GM12892 (cell line): ENCODE measurements at regions not wholly inside any gene's neighbourhood (a gene's known extent, or its start where the extent isn't known, plus 50 kb on each side); places are given as distances from the start of the nearest gene placed in this dataset.
"Not testable (repeated sequence)": the region's sequence is repeated elsewhere in the genome, so short reads cannot be mapped to it uniquely, and the experiment has no call there.

Experiments used
- DNase-seq: peaks from one replicate; pipeline ENCODE4 v3.0.0; 2011; ENCODE audit not compliant: insufficient read length
- FAIRE-seq: peaks from 2 replicates; lab custom pipeline; 2011; peaks lifted over from hg19 to GRCh38; lab: Jason Lieb, UNC
- POLR2A ChIP-seq: IDR thresholded peaks from 2 replicates; pipeline ENCODE4 v1.6.1; 2011; ENCODE audit warnings: low read depth, low read length, control low read depth
- POLR2AphosphoS5 ChIP-seq: IDR thresholded peaks from 2 replicates; pipeline ENCODE4 v1.6.1; 2011; ENCODE audit warnings: low read depth, low read length, control low read depth
- TAF1 ChIP-seq: IDR thresholded peaks from 2 replicates; pipeline ENCODE4 v1.6.1; 2011; ENCODE audit warnings: low read depth, mild to moderate bottlenecking, control low read depth, low read length, borderline replicate concordance

GRCh38 chr22:27602390-27602789 is 199.2 kb downstream of the MN1 start:
- no peak for TF ChIP-seq POLR2AphosphoS5
- no peak for TF ChIP-seq POLR2A
- no peak for TF ChIP-seq TAF1
- FAIRE-seq (no peak), DNase-seq (no peak)

GRCh38 chr22:27603111-27603799 is 198.3 kb downstream of the MN1 start:
- no peak for TF ChIP-seq POLR2AphosphoS5
- TF ChIP-seq POLR2A = no peak
- TF ChIP-seq TAF1 = no peak
- FAIRE-seq (no peak), DNase-seq (no peak)

DNA sequence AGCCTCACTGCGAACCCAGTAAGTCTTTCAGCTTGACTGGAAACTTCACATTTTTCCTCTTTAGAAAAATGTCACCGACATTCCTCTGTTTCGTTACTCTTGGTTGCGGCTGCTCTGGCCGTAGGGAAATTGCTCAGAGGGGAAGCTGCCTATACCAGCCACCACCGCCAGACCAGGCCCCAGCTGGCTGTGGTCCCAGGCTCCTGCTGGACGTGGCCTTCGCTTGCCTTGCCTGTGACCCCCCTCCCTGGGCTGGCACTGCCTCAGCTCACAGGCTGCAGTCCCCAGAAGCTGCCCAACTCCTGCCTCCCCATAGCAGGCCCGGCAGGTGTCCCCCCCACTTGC is 197.8 kb downstream of the MN1 start:
- TF ChIP-seq POLR2AphosphoS5 = no peak
- TF ChIP-seq POLR2A = no peak
- TF ChIP-seq TAF1 = no peak
- FAIRE-seq (no peak), DNase-seq (no peak)

GRCh38 chr22:27605390-27605789 is 196.2 kb downstream of the MN1 start:
- TF ChIP-seq TAF1 (no peak), POLR2AphosphoS5 (no peak), POLR2A (no peak)
- no peak for FAIRE-seq
- no peak for DNase-seq

GRCh38 chr22:27607750-27608149 is 193.8 kb downstream of the MN1 start:
- FAIRE-seq, DNase-seq: not testable (repeated sequence)

- DNase-seq (no peak), FAIRE-seq (no peak)
- TF ChIP-seq POLR2A = no peak
- no peak for TF ChIP-seq POLR2AphosphoS5
- no peak for TF ChIP-seq TAF1
These were observed 192.1 kb downstream of the MN1 start for GRCh38 chr22:27609451-27609888.

DNA sequence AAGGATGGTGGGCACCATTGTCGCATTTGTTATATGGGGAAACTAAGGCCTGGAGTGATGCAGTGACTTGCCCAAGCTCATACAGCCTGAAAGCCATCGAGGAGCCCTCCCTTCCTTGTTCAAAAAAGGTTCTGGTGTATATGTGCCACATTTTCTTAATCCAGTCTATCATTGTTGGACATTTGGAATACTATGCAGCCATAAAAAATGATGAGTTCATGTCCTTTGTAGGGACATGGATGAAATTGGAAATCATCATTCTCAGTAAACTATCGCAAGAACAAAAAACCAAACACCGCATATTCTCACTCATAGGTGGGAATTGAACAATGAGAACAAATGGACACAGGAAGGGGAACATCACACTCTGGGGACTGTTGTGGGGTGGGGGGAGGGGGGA is 191.4 kb downstream of the MN1 start:
- DNase-seq, FAIRE-seq: not testable (repeated sequence)

- DNase-seq = no peak
- FAIRE-seq = no peak
- TF ChIP-seq TAF1 = no peak
- no peak for TF ChIP-seq POLR2AphosphoS5
- TF ChIP-seq POLR2A = no peak
These were observed 190.4 kb downstream of the MN1 start for GRCh38 chr22:27610863-27611786.

DNA sequence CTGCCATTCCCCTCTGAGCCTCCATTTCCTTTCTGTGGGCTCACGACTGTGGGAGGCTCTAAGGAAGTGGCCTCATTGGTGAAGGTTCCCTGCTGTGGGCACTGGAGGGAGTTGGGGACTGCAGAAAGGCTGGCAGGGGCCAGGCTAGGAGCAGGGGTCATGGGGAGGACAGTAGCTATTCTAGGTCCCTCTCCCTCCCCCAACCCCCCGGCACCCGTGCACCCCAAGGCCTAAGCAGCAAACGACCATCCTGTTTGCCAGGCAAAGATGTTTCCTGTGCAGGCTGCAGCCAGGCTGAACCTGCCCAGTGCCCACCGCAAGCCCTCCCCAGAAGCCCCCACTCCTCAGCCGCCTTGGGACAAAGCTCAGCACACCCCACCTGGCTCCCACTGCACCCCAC is 189.4 kb downstream of the MN1 start:
- FAIRE-seq (no peak), DNase-seq (no peak)
- no peak for TF ChIP-seq TAF1
- TF ChIP-seq POLR2AphosphoS5 = no peak
- TF ChIP-seq POLR2A = no peak

DNA sequence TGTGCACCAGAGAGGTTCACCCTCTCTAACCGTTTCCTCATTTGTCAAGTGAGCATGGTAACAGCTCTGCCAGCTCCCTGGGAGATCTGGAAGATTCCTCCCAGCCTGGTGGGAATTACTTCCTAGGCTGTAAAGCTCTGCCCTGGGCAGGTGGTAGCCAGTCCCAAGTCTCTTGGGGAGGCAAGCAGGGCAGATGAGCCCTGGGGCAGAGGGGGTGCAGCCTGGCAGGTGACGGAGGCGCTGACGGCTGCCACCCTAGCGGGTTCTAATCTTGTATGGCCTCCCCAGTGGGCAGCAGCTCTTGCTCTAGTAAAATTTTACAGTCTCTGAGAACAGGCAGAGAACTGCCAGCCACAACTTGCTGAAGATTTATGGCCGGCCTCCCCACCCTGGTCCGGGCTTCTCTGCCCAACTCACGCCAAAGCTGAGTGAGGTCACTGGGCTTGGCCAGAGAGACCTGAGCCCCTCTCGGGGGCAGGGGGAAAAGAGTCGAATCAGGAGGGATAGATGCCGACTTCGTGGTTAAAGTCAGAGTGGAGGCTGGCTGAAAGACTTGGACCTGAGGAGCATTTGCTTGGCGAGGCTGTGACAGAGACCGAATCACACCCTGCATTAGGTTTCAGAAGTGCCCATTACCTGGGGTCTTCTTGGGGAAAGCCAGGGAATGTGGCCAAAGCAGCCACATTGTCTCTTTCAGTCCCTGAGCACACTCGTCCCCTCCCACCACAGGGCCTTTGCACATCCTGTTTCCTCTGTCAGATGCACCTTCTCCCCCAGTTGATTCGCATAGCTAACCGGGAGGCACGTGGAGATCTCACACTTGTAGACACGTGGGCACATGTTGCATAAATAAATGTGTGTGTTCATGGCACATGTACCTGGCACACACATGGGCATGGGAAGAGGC is 188.2 kb downstream of the MN1 start:
- TF ChIP-seq POLR2A (no peak), POLR2AphosphoS5 (no peak), TAF1 (no peak)
- FAIRE-seq (no peak), DNase-seq (no peak)

DNA sequence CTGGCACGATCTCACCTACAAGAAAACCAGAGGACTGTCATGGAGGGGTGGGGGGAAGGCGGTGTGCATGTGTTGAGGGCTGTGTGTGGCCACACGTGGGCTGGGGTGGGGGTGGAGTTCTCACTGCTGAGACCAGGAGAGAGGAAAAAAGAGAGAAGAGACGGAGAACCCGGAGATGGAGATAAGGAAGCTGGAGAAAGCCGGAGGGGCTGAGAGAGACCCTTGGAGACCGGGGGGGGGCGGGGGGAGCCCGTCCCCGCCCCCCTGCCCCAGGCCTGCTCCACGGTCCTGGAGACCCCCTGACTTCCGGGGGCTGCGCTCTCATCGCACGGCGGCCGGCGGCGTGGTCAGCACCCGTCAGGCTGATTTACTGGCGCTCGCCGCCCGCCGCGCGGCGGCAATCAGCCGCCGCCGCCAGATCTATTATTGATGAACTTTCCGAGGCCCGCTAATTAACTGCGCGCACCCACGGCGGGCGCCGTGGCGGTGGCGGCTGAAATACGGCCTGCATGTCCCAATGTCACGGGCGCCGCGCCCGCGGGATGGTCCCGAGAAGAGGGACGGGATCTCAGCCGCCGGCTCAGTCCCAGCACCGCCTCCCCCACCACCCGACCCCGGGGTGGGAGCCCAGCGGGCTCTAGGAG is 187.4 kb downstream of the MN1 start:
- no peak for TF ChIP-seq POLR2AphosphoS5
- no peak for TF ChIP-seq TAF1
- no peak for TF ChIP-seq POLR2A
- no peak for FAIRE-seq
- no peak for DNase-seq
